GDM1 (cell line): ENCODE measurements at regions not wholly inside any gene's neighbourhood (a gene's known extent, or its start where the extent isn't known, plus 50 kb on each side); places are given as distances from the start of the nearest gene placed in this dataset.

Experiments used
- DNase-seq: peaks from one replicate; lab custom pipeline; 2025; lab: John Stamatoyannopoulos, UW

GRCh38 chr19:29292562-29292961, 79.6 kb upstream of the UQCRFS1 start:
- DNase-seq, result no peak

- no peak for DNase-seq
Measured at GRCh38 chr19:29293292-29293691, 80.3 kb upstream of the UQCRFS1 start.

- no peak for DNase-seq
Measured at GRCh38 chr19:29293736-29294342, 80.9 kb upstream of the UQCRFS1 start.

- DNase-seq, result no peak
Measured at GRCh38 chr19:29294343-29294811, 81.4 kb upstream of the UQCRFS1 start.

GRCh38 chr19:29295285-29295684, 82.3 kb upstream of the UQCRFS1 start:
- no peak for DNase-seq

- no peak for DNase-seq
Measured at GRCh38 chr19:29297381-29297780, 84.4 kb upstream of the UQCRFS1 start.

GRCh38 chr19:29299416-29300380, 86.7 kb upstream of the UQCRFS1 start:
- no peak for DNase-seq

GRCh38 chr19:29302002-29302928, 89.3 kb upstream of the UQCRFS1 start:
- DNase-seq, result no peak

- DNase-seq, result no peak
Measured at GRCh38 chr19:29303069-29303718, 90.2 kb upstream of the UQCRFS1 start.

- DNase-seq, result no peak
Measured at GRCh38 chr19:29303719-29304090, 90.8 kb upstream of the UQCRFS1 start.

- DNase-seq, result no peak
Measured at GRCh38 chr19:29305268-29305667, 92.3 kb upstream of the UQCRFS1 start.

- no peak for DNase-seq
Measured at GRCh38 chr19:29308977-29309590, 96.1 kb upstream of the UQCRFS1 start.

- DNase-seq, result no peak
Measured at GRCh38 chr19:29309637-29310036, 96.7 kb upstream of the UQCRFS1 start.

- DNase-seq, result no peak
Measured at GRCh38 chr19:29311191-29311790, 98.3 kb upstream of the UQCRFS1 start.

GRCh38 chr19:29315556-29316190, 102.7 kb upstream of the UQCRFS1 start:
- no peak for DNase-seq

GRCh38 chr19:29318581-29318980, 105.6 kb upstream of the UQCRFS1 start:
- DNase-seq, result no peak

GRCh38 chr19:29320086-29320485, 107.1 kb upstream of the UQCRFS1 start:
- no peak for DNase-seq

GRCh38 chr19:29320618-29321017, 107.7 kb upstream of the UQCRFS1 start:
- no peak for DNase-seq

- no peak for DNase-seq
Measured at GRCh38 chr19:29321116-29321515, 108.2 kb upstream of the UQCRFS1 start.

GRCh38 chr19:29323021-29323430, 110.1 kb upstream of the UQCRFS1 start:
- DNase-seq, result no peak
